ENCODE measurements at regions not wholly inside any gene's neighbourhood (a gene's known extent, or its start where the extent isn't known, plus 50 kb on each side); places are given as distances from the start of the nearest gene placed in this dataset.

GRCh38 chr2:120401275-120402066 is 55.5 kb downstream of the INHBB start:
- no peak for DNase-seq

DNA sequence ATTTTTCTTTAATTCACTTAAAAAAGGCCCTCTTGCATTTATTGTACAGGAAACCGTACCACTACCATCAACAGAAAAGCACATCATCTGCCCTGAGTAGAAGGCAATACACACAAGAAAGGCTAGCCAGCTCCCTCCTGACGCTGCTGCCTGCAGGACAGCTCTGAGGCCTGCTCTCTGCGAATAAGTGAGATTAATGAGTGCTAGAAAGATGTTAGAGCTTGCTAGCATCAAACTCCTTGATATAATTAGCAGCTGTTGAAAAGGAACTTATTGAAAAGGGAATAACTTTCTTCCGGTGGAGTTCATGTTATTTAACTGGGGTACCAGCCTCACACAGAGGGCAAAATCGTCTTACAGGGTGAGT is 56.1 kb downstream of the INHBB start:
- DNase-seq: no peak

DNA sequence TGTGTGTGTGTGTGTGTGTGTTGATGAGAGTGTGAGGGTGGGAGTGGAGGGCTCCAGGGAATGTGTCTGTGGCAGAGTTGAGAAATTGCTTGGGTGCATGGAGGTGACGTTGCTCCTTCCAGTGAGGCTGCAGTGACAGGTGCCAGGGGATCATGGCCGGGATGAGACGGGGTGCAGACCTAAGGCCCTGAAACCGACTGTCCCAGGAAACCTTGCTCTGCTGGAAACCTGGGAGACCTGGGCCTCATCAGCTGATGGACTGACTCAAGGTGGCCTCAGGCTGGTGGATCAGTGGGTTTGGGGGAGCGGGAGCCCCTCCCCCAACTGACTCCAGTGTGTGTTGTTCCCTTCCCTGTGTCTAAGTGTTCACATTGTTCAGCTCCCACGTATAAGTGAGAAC is 56.6 kb downstream of the INHBB start:
- DNase-seq: no peak

DNA sequence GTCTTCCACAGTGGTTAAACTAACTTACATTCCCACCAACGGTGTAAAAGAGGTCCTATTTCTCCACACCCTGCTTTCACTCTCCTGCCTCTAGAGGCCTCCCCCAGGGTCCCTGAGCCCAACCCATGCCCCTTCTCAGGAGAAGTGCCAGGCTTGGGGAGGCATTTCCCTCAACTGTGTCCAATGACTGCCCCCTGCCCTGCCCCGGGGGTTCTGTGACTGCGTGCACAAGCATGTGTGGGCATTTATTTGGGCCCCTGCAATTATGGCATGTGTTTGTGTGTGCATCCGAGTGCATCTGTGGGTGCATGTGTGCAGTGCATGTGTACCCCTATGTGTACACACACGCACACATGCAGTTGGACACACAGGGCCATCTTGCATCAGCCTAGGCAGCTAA is 57.3 kb downstream of the INHBB start:
- no peak for DNase-seq

DNA sequence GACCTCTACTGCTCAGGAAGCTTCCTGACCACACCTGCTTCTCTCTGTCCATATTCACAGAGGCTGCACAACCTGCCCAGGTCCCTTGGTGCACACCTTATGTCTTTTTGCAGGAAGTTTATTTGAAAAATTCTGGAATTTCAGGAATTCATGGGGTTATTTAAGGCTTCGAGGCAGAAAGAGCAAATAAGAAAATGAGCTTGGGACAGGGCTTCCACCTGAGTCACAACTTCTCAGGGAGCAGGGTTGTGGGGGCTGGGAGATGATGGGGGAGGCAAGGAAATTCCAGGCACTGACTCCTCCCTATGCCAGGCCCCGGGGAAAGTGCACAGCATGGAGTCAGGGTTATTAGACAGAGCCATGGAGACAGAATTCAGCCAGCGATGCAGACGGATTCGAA is 57.7 kb downstream of the INHBB start:
- DNase-seq: no peak

DNA sequence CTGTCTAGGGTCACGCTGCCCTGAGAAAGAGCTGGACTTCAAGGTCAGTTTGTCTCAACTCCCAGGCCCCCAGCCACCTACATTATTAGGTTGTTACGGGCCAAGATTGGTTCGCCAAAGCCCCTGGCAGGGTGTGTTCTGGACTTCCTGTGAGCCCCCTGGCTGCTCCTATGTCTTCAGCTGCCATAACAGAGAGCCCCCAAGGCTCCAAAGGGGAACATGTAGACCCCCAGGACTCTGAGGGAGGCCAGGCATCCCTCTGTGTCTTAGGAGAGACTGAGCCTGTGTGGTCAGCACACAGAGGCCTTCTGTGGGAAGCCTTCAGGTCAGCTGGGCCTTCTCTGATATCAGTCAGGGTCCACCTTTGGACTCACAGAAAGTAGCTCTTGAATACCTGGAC is 58.3 kb downstream of the INHBB start:
- DNase-seq: no peak

DNA sequence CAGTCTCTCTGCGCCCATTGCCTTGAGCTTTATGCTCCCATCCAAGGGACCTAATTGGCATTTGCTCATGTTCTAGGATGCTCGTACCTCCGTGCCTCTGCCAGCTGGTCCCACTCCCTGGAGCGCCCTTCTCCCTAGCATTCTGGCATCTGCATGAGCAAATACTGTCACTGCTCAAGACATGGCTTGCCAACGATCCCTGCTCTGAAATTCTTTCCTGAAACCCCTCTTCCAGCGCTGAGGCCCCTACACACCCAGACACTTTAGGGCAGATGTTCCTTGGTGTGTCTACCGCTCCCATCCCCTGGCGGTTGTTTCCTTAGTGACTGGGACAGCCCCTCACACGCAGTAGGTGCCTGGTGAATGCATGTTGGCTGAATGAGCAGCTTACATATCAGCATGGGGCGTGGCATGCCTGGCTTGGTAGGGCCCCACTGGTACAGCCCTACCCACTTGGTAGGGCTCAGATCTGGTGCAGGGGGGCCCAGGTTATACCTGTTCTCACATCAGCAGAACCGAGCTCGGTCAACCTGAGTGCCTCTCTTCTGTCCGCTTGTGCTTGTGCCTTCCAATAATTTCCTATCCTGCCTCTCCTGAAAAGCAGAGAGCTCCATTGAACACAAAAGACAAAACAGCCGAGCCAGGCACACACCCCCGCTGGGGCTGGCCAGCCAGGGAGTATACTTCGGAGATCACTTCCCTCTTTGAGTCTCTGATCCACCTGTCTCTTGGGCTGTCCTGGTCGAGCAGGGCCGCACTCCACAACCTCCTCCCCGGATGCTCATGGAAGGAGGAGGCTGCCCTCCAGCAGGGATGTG is 59.2 kb downstream of the INHBB start:
- no peak for DNase-seq

GRCh38 chr2:120405759-120406099 is 59.8 kb downstream of the INHBB start:
- no peak for DNase-seq

DNA sequence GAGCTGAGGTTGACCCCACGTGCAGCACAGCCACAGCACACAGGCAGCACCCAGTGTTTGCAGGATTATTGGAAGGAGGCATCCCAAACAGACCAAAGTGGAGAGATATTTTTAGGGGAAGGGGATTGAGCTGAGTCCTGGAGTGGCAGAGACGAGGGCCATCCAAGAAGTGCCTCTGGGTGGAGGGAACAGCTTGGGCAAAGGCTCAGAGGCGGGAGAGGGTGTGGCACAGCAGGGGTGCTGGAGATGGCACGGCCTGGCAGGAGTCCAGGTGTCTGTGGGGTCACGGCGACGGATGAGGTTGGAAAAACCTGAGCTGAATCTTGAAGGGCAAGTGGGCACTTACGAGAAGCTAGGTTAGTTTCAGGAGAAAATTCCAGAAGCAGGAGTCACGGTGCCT is 60.6 kb downstream of the INHBB start:
- no peak for DNase-seq

GRCh38 chr2:120410487-120410886 is 64.6 kb downstream of the INHBB start:
- no peak for DNase-seq

- no peak for DNase-seq
Measured at GRCh38 chr2:120415060-120415459, 69.1 kb downstream of the INHBB start.

DNA sequence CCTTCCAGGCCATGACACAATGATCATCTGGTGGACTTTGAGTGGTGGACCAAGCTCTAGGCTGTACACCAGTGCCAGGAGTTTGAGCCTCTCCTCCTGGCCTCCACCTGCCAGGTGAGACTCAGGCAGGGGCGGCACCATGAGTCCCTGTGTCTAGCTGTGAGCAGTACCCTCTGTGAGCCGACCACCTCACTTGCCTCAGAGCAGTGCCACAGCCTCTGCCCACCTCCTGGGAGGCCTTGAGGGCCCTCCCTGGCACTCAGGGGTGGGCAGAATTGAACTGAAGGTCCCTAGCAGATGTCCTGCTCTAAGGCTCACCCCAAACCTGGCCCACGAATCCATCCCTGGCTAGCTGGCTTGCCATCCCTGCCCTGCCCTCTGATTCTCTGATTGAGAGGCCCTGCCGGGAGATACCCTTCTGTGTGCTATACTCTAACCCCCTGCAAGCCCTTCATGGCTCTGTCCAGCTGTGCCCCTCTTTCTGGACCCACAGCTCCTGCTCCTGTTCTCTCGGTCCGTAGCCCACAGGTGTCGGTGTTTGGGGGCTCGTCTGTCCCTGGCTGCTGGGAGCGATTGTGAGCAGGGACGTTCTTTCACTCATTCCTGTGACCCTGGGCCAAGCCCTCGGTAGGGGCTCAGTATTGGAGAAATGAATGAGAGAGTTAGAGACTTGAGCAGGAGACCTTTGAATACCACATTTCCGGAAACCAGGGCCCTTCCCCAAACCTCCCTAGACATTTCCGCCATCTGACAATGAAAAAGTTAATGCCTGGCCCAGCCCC is 70.0 kb downstream of the INHBB start:
- DNase-seq: no peak

GRCh38 chr2:120418174-120418787 is 72.3 kb downstream of the INHBB start:
- DNase-seq: no peak

- DNase-seq: no peak
Measured at GRCh38 chr2:120419073-120419472, 73.1 kb downstream of the INHBB start.

GRCh38 chr2:120419955-120420354 is 74.0 kb downstream of the INHBB start:
- no peak for DNase-seq

DNA sequence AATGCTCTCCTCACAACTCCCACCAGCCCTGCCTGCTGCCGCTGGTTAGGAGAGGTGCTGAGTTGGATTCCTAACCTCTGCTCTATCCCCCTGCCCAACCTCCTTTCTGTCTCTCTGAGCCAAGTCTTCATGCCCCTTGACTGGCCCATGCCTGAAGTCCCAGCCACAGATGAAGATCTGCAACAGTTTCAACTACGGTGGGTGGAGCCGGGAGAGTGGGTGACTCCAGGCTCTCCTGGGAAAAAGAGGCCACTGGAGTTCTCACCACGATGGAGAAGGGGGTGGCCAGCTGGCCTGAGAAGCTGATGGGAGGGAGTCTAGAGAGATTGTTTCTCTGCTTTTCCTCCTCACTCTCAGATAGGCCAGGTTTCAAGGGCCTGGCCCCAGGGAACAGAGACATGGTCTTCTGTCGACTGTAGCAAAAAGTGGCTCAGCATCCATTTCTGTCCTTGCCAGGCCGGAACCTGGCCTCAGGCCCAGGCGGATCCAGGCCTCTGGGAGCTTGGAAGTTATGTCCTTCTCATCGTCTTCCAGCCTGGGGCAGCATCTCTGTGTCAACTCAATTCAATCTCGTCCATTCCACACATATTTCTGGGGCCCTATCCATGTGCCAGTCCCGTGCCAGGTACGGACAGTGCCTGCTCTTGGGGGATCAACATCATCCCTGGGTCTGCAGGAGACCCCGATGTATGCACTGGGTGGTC is 75.3 kb downstream of the INHBB start:
- no peak for DNase-seq

DNA sequence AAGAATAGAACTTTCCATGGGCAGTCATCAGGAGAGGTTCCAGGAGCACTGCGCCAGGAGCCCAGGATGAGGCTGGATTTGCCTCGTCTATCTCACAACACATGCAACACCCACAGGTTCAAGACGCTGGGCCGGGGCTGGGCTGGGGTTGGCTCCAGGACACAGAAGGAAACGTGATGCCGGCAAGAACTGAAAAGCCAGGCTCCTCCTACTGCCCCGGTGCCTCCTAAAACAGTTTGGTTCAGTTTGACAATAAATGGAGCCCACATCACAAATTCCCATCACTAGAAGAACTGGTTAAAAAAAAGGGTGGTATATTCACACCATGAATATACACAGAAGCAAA is 75.9 kb downstream of the INHBB start:
- DNase-seq: no peak

DNA sequence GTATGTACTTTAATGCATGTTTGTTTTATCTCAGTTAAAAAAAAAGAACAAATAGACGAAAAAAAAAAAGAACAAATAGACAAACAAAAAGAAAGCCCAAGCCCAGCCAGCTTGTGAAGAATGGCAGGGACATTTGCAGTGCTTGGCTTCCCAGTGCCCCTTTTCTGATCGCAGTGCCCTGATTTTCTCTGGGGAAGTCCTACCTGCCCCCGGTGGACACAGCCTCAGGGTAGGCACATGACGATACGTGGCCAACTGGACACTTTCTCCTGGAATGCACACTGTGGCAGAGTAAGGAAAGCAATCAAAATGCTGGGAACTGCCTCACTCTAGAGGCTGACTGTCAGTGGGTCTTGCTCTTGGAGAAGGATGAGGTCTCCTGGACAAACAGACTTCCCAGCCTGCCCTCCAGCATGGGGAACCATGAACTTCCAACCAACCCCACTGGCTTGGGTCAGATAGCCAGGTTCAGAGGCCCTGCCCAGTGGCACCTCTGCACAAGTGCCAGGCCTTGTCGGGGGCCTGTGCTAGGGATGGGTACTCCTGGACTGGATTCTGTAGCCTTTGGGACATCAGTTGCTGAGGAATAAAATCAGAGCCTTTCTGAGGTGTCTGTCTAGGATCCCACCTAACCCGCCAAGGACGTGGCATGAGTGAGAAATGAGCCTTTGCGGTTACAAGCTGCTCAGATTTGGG is 76.7 kb downstream of the INHBB start:
- DNase-seq: no peak

DNA sequence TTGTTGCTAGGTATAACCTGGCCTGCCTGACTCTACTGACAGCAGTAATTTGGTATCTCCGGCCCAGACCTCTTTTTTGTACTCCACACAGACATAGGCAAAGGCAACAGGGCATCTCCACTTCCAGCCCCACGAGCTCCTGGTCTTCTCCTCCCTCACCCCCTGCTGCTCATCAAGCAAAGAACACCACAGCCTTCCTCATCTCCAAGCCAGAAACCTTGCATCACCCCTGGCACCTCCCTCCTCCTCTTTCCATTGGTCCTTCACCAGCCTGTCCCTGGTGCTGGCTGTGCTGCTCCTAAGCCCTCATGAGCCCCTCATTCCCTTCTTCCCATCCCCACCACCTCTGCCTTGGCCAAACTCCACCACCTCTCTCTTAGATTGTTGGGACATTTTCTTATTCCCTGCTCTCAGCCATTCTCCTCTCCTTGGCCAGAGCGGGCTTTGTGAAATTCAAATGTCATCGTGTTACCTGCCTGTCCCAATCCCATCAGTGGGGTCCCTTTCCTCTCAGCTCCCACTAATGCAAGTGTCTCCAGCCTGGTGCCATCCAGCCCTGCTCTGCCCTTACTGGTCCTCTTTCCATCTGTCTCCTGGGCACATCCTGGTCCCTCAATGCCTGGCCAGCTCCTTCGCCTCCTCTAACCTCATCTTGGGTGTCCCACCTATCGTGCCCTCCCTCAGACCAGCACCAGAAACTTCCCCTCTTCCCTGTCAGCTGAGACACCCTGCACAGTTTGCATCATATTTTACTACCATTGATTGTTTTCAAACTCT is 77.4 kb downstream of the INHBB start:
- DNase-seq: no peak

- DNase-seq: no peak
Measured at GRCh38 chr2:120424274-120424796, 78.4 kb downstream of the INHBB start.

- DNase-seq: no peak
Measured at GRCh38 chr2:120425014-120425413, 79.1 kb downstream of the INHBB start.

Data from activated CD4-positive, alpha-beta T cell treated with anti-CD3 and anti-CD28 coated beads for 48 hours (primary cell).